SIG-M5 treated with dmso at 0.1 percent for 504 hours (cell line): ENCODE measurements at regions not wholly inside any gene's neighbourhood (a gene's known extent, or its start where the extent isn't known, plus 50 kb on each side); places are given as distances from the start of the nearest gene placed in this dataset.

ENCODE experiments used
- DNase-seq: peaks from one replicate; lab custom pipeline; 2025; ENCODE audit not compliant: unreplicated experiment; lab: John Stamatoyannopoulos, UW

DNA sequence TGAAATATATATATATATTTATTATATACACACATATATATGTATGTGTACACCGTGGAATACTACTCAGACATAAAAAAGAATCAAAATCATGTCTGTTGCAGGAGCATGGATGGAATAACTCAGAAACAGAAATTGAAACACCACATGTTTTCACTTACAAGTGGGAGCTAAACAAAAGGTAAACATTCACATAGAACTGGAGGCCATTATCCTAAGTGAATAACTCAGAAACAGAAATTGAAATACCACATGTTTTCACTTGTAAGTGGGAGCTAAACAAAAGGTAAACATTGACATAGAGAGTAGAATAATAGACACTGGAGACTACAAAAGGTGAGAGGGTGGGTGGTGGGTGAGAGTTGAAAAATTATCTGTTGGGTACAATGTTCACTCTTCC lies 171.5 kb upstream of the GOLIM4 start:
- no peak for DNase-seq

DNA sequence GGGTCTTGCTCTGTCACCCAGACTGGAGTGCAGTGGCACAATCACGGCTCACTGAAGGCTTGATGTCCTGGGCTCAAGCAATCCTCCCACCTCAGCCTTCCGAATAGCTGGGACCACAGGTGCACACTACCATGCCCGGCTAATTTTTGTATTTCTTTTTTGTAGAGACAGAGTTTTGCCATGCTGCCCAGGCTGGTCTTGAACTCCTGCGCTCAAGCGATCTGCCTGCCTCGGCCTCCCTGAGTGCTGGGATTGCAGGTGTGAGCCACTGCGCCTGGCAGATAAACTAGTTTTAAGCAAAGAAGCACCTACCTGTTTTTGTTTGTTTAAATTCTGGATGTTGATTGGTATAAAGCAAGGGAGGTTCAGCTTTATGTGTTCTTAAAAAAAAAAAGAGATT lies 170.6 kb upstream of the GOLIM4 start:
- DNase-seq = no peak

GRCh38 chr3:168262887-168263286 lies 167.2 kb upstream of the GOLIM4 start:
- DNase-seq = no peak

- no peak for DNase-seq
Observed at GRCh38 chr3:168260859-168261258, 165.1 kb upstream of the GOLIM4 start.

GRCh38 chr3:168251371-168251770 lies 155.6 kb upstream of the GOLIM4 start:
- DNase-seq = no peak

DNA sequence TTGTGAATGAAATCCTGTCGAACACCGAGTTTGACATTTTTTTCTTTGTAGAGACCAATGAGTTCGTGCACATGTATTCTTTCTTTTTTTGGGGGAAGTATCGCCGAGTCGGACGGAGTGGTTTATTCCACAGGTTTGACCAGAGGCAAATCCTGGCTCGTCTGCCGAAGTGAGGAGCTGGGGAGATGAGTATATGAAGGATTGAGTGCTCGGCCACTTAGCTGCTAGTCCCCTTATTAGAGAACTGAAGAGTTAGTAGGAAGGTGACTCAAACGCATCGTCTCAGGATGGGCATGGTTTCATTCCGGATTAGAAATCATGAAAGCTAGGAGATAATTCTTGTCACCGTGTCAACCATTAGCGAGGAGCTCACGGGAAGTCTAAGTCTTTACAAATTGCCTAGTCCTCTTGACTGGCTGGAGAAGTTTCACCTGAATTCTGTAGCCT lies 154.7 kb upstream of the GOLIM4 start:
- DNase-seq = no peak

DNA sequence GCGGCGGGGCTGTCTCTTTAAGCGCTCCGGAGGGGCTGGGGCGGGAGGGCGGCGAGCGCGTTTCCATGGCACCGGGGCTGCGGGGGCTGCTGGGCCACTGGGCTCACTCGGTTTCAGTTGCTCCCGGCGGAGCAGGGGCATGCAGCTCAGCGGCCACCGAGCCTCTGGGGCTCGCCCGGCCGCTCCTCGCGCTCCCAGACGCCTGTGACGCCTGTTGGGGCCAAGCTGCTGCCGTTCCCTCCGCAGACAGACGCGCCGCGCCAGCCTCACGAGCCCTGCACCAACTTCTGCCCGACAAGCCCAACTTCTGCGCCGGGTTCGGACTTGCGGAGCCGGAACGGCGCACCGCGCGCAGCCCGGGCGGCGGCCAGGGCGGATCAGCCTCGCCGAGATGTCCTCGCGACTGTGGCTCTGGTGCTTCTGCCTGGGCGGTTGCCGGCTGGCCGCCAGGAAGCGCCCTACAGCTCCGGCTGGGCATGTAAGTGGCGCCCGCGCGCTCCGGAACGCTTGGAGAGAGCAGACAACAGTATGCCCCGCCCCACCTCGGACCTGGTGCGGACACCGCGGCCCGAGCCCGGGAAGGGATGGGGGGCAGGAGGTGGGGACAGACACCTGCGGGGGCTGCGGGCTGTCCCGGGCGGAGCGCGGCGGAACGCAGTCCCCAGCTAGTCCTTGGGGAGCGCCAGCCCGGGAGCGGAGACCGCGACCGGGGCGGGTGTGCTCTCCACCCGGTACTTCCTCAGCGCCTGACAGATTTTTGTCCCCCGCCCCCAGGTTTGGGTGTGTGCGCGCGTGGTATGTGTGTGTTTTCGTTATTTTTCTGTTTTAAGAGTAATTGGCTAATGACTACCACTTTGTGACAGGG lies 154.1 kb upstream of the GOLIM4 start:
- peak; percentile 67 for DNase-seq

DNA sequence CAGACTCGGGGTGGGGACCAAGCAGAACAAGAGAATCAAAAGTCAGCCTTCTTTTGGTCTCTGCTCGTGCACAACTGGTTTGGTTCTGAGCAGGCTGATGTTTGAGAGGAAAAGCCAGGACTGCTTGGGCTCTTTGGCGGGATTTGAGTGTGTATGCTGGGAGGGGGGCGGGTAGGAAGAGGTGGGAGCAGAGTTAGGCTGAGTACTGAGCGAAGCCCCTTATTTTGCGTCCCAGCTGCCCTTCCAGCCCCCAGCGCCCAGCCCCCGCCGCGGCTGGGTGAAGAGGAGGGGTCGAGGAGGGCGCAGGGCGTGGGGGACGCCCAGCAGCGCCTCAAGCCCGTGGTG lies 153.5 kb upstream of the GOLIM4 start:
- no peak for DNase-seq

DNA sequence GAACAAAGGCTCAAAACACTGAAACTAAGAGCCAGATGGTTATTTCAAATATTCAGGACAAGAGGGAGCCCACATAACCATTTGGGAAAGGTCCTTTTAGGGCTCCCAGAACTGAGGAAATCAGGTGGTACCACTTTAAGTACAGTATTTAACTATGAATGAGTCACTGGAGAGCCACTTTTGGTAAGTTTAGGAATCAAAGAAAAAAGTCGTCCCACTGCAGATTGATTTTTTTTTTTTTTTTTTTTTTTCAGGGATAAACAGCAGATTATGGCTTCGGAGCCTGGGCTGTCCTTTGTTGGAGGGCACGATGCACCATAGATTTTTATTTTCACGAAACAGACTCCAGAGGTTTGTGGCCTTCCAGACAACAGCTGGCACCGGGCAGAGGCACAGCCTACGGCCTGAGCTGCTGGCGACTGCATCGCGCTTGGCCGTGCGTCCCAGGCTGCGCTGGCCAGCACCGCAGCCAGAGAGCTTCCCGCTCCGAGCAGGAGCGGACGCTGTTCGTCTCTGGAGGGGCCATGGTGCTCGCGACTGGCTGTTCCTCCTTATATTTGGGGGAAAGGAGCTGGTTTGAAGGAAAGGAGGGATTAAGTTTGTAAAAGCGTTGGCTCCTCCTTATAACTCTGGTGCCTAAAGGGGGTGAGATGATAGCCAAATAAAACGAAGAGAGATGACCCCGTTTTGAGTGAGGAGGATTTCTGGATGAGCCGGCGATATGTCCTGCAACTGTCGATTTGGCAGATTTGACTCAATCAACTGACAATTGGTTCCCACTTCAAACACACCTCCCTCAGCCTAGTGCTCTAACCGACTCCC lies 152.9 kb upstream of the GOLIM4 start:
- DNase-seq = no peak

GRCh38 chr3:168241156-168241555 lies 145.4 kb upstream of the GOLIM4 start:
- DNase-seq = no peak

- no peak for DNase-seq
Observed at GRCh38 chr3:168239287-168239686, 143.6 kb upstream of the GOLIM4 start.

- no peak for DNase-seq
Observed at GRCh38 chr3:168233001-168233400, 137.3 kb upstream of the GOLIM4 start.

- no peak for DNase-seq
Observed at GRCh38 chr3:168223085-168223484, 127.4 kb upstream of the GOLIM4 start.

GRCh38 chr3:168220556-168220955 lies 124.8 kb upstream of the GOLIM4 start:
- DNase-seq = no peak

GRCh38 chr3:168219530-168219929 lies 123.8 kb upstream of the GOLIM4 start:
- DNase-seq = no peak

GRCh38 chr3:168218600-168218999 lies 122.9 kb upstream of the GOLIM4 start:
- DNase-seq = no peak

- no peak for DNase-seq
Observed at GRCh38 chr3:168216851-168217250, 121.1 kb upstream of the GOLIM4 start.

GRCh38 chr3:168213920-168214319 lies 118.2 kb upstream of the GOLIM4 start:
- no peak for DNase-seq

- no peak for DNase-seq
Observed at GRCh38 chr3:168212664-168213285, 117.1 kb upstream of the GOLIM4 start.

DNA sequence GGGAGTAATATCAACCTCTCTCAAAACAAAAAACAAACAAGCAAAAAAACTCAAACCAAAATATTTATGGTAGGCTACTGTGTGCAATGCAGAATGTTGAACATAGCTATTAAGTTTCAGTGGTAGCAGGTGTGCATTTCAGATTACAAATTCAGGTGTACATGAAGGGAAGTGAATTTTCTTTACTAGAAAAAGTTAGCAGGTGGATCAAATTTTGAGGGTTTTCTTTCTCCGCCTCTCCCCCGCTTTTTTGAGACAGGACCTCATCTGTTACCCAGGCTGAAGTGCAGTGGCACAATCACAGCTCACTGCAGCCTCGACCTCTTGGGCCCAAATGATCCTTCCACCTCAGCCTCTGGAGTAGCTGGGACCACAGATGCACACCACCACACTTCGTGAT lies 109.7 kb upstream of the GOLIM4 start:
- DNase-seq = no peak

GRCh38 chr3:168197162-168197561 lies 101.4 kb upstream of the GOLIM4 start:
- DNase-seq = no peak

- no peak for DNase-seq
Observed at GRCh38 chr3:168191856-168192255, 96.1 kb upstream of the GOLIM4 start.
